ENCODE measurements at regions not wholly inside any gene's neighbourhood (a gene's known extent, or its start where the extent isn't known, plus 50 kb on each side); places are given as distances from the start of the nearest gene placed in this dataset.

- no peak for TF ChIP-seq EZH2phosphoT487 (IDR thresholded peaks at IDR 0.05; ENCODE audit: borderline replicate concordance, low read length)
- Histone ChIP-seq H3K9me3 (ENCODE audit: control insufficient read depth, insufficient read depth, low read length) (peaks cover 11% of the 10 kb centered on the region; the same call in 1 of the 2 replicates), H3K79me2 (ENCODE audit: control insufficient read depth, low read length) (no peaks in the 10 kb centered on the region), H3K27ac (ENCODE audit: low read depth, low read length) (no peak overlapping the region), H4K20me1 (ENCODE audit: control insufficient read depth, insufficient read depth, low read depth, low read length) (no peaks in the 10 kb centered on the region), H3K36me3 (ENCODE audit: control insufficient read depth, low read length) (no peaks in the 10 kb centered on the region), H3F3A (ENCODE audit: control insufficient read depth, insufficient read depth) (no peaks in the 10 kb centered on the region), H3K4me2 (ENCODE audit: low read length) (no peak overlapping the region), H3K4me1 (ENCODE audit: control insufficient read depth, low read length) (no peaks in the 10 kb centered on the region), H3K4me3 (ENCODE audit: low read length) (no peak overlapping the region), H3K9me2 (replicated peaks; ENCODE audit: control insufficient read depth, low read length) (no peaks in the 10 kb centered on the region; the same call in 1 of the 2 replicates), H3K27me3 (ENCODE audit: control insufficient read depth, low read length) (no peaks in the 10 kb centered on the region)
Measured at GRCh38 chr16:35562471-35562870, 2103.1 kb downstream of the TP53TG3F start.

GRCh38 chr16:35562919-35563318 lies 2103.5 kb downstream of the TP53TG3F start:
- no peak overlapping the region for H3K4me2 ChIP-seq (ENCODE audit: low read length)
- H3K9me2 ChIP-seq (replicated peaks; ENCODE audit: control insufficient read depth, low read length), result no peaks in the 10 kb centered on the region; the same call in 1 of the 2 replicates
- no peak overlapping the region for H3K4me3 ChIP-seq (ENCODE audit: low read length)
- no peaks in the 10 kb centered on the region for H3K79me2 ChIP-seq (ENCODE audit: control insufficient read depth, low read length)
- H3K36me3 ChIP-seq (ENCODE audit: control insufficient read depth, low read length), result no peaks in the 10 kb centered on the region
- H3F3A ChIP-seq (ENCODE audit: control insufficient read depth, insufficient read depth), result no peaks in the 10 kb centered on the region
- H3K4me1 ChIP-seq (ENCODE audit: control insufficient read depth, low read length), result no peaks in the 10 kb centered on the region
- H3K27ac ChIP-seq (ENCODE audit: low read depth, low read length), result no peak overlapping the region
- peaks cover 11% of the 10 kb centered on the region; the same call in 1 of the 2 replicates for H3K9me3 ChIP-seq (ENCODE audit: control insufficient read depth, insufficient read depth, low read length)
- no peaks in the 10 kb centered on the region for H4K20me1 ChIP-seq (ENCODE audit: control insufficient read depth, insufficient read depth, low read depth, low read length)
- no peaks in the 10 kb centered on the region for H3K27me3 ChIP-seq (ENCODE audit: control insufficient read depth, low read length)
- no peak for TF ChIP-seq CTCF (IDR thresholded peaks at IDR 0.05; ENCODE audit: low read depth, low read length, poor library complexity, severe bottlenecking)
- no peak for TF ChIP-seq EZH2phosphoT487 (IDR thresholded peaks at IDR 0.05; ENCODE audit: borderline replicate concordance, low read length)

- Histone ChIP-seq H3K27me3 (ENCODE audit: control insufficient read depth, low read length) (no peaks in the 10 kb centered on the region), H3K4me2 (ENCODE audit: low read length) (no peak overlapping the region), H3K36me3 (ENCODE audit: control insufficient read depth, low read length) (no peaks in the 10 kb centered on the region), H3K79me2 (ENCODE audit: control insufficient read depth, low read length) (no peaks in the 10 kb centered on the region), H3F3A (ENCODE audit: control insufficient read depth, insufficient read depth) (no peaks in the 10 kb centered on the region), H3K9me2 (replicated peaks; ENCODE audit: control insufficient read depth, low read length) (no peaks in the 10 kb centered on the region), H3K27ac (ENCODE audit: low read depth, low read length) (no peak overlapping the region), H3K4me1 (ENCODE audit: control insufficient read depth, low read length) (no peaks in the 10 kb centered on the region), H4K20me1 (ENCODE audit: control insufficient read depth, insufficient read depth, low read depth, low read length) (no peaks in the 10 kb centered on the region), H3K9me3 (ENCODE audit: control insufficient read depth, insufficient read depth, low read length) (peaks cover 5% of the 10 kb centered on the region; the same call in 1 of the 2 replicates), H3K4me3 (ENCODE audit: low read length) (no peak overlapping the region)
- TF ChIP-seq CTCF (IDR thresholded peaks at IDR 0.05; ENCODE audit: low read depth, low read length, poor library complexity, severe bottlenecking) (no peak), EZH2phosphoT487 (IDR thresholded peaks at IDR 0.05; ENCODE audit: borderline replicate concordance, low read length) (no peak)
Measured at GRCh38 chr16:35564148-35564547, 2104.7 kb downstream of the TP53TG3F start.

GRCh38 chr16:35564889-35565288 lies 2105.5 kb downstream of the TP53TG3F start:
- no peaks in the 10 kb centered on the region for H3K36me3 ChIP-seq (ENCODE audit: control insufficient read depth, low read length)
- no peaks in the 10 kb centered on the region for H4K20me1 ChIP-seq (ENCODE audit: control insufficient read depth, insufficient read depth, low read depth, low read length)
- no peak overlapping the region for H3K27ac ChIP-seq (ENCODE audit: low read depth, low read length)
- no peak overlapping the region for H3K4me2 ChIP-seq (ENCODE audit: low read length)
- H3K9me2 ChIP-seq (replicated peaks; ENCODE audit: control insufficient read depth, low read length), result no peaks in the 10 kb centered on the region
- no peak overlapping the region for H3K4me3 ChIP-seq (ENCODE audit: low read length)
- TF ChIP-seq CTCF (IDR thresholded peaks at IDR 0.05; ENCODE audit: low read depth, low read length, poor library complexity, severe bottlenecking) (no peak), EZH2phosphoT487 (IDR thresholded peaks at IDR 0.05; ENCODE audit: borderline replicate concordance, low read length) (no peak)
- H3F3A ChIP-seq (ENCODE audit: control insufficient read depth, insufficient read depth), result no peaks in the 10 kb centered on the region
- no peaks in the 10 kb centered on the region for H3K79me2 ChIP-seq (ENCODE audit: control insufficient read depth, low read length)
- H3K4me1 ChIP-seq (ENCODE audit: control insufficient read depth, low read length), result no peaks in the 10 kb centered on the region
- peaks cover 5% of the 10 kb centered on the region; the same call in 1 of the 2 replicates for H3K9me3 ChIP-seq (ENCODE audit: control insufficient read depth, insufficient read depth, low read length)
- no peaks in the 10 kb centered on the region for H3K27me3 ChIP-seq (ENCODE audit: control insufficient read depth, low read length)

All from DOHH2 (cell line).